HCT116 (cell line): ENCODE measurements at regions not wholly inside any gene's neighbourhood (a gene's known extent, or its start where the extent isn't known, plus 50 kb on each side); places are given as distances from the start of the nearest gene placed in this dataset.

Source experiments
- ATAC-seq: fragments of 200-7000 bp; cut with Tn5 transposase; 2 replicates; pipeline ENCODE4 v1.9.1; 2020; ENCODE audit warnings: mild to moderate bottlenecking, moderate library complexity
- BruUV-seq: library from RNA; stranded (reverse); fragments of 400-500 nt; replicated peaks from 2 replicates; lab custom pipeline; 2021; lab: Mats Ljungman, UMichigan
- CTCF ChIA-PET: fragments of 300-600 bp; sonication (Branson Sonifier 250); formaldehyde crosslinking; loops from one replicate; lab custom pipeline; 2021; ENCODE audit warnings: antibody characterized with exemption; lab: Charles Lee
- POLR2A ChIA-PET: fragments of 300-600, 350-600 bp; sonication (Branson Sonifier 250); formaldehyde crosslinking; loops from one replicate; lab custom pipeline; 2021; ENCODE audit warnings: antibody characterized with exemption; lab: Charles Lee
- RAD21 ChIA-PET, 2 experiments: fragments of 300-600 bp; sonication (Branson Sonifier 250); formaldehyde crosslinking; loops; one replicate each; lab custom pipeline; 2023; ENCODE audit warnings: low total read pairs in 2 of 2; ENCODE audit not compliant: uncharacterized antibody in 2 of 2, unreplicated experiment in 2 of 2, low non-redundant PET in 1 of 2; lab: Charles Lee
- DNase-seq: peaks from one replicate; pipeline ENCODE4 v3.0.0-alpha.2; 2010; ENCODE audit warnings: low read depth, low spot score
- H2AFZ ChIP-seq: fragments of 200-600 bp; shearing (Covaris generic), sonication (generic); 2 replicates; pipeline ENCODE4 v1.6.1; 2017; ENCODE audit warnings: low read depth, mixed run types, mixed read lengths, antibody characterized with exemption, low read length; ENCODE audit not compliant: poor library complexity, severe bottlenecking
- H3K27ac ChIP-seq: 2 replicates; pipeline ENCODE4 v1.5.1; 2012; ENCODE audit warnings: low read depth, low read length
- H3K27me3 ChIP-seq: fragments of 200-600 bp; sonication (generic); 2 replicates; pipeline ENCODE4 v1.6.1; 2016; ENCODE audit warnings: mixed run types, low read length, mixed read lengths; ENCODE audit not compliant: insufficient read depth
- H3K36me3 ChIP-seq, 2 experiments: fragments of 200-500 bp in 1 of 2; fragments of 200-600 bp in 1 of 2; sonication (Bioruptor generic) in 1 of 2; sonication (generic) in 1 of 2; 2 replicates each; pipeline versions ENCODE4 v1.5.1 to v1.6.1; 2014 to 2016; ENCODE audit warnings: low read length in 2 of 2, inconsistent platforms in 1 of 2, mixed read lengths in 1 of 2, mixed run types in 1 of 2; ENCODE audit not compliant: insufficient read depth in 2 of 2, control insufficient read depth in 1 of 2
- H3K4me1 ChIP-seq, 2 experiments: fragments of 200-600 bp in 1 of 2; sonication (generic) in 1 of 2; 2 replicates each; pipeline versions ENCODE4 v1.5.1 to v1.6.1; 2012 to 2017; ENCODE audit warnings: low read length in 2 of 2, inconsistent platforms in 1 of 2, mild to moderate bottlenecking in 1 of 2, mixed read lengths in 1 of 2, mixed run types in 1 of 2, moderate library complexity in 1 of 2; ENCODE audit not compliant: insufficient read depth in 2 of 2, control insufficient read depth in 1 of 2
- H3K4me2 ChIP-seq: fragments of 200-600 bp; sonication (generic); 2 replicates; pipeline ENCODE4 v1.6.1; 2017; ENCODE audit warnings: mixed run types, low read length, mixed read lengths
- H3K4me3 ChIP-seq, 2 experiments: fragments of 200-600 bp in 1 of 2; sonication (generic) in 1 of 2; replicated peaks in 1 of 2; 2 replicates each; pipeline ENCODE4 v1.5.1; 2011 to 2016; ENCODE audit warnings: low read length in 2 of 2, control low read depth in 1 of 2, low read depth in 1 of 2, mild to moderate bottlenecking in 1 of 2, mixed read lengths in 1 of 2, mixed run types in 1 of 2
- H3K79me2 ChIP-seq: fragments of 200-600 bp; sonication (generic); 2 replicates; pipeline ENCODE4 v1.6.1; 2017; ENCODE audit warnings: mild to moderate bottlenecking, mixed run types, low read length, moderate library complexity, mixed read lengths; ENCODE audit not compliant: insufficient read depth
- H3K9ac ChIP-seq: fragments of 200-600 bp; sonication (generic); 2 replicates; pipeline ENCODE4 v1.6.1; 2016; ENCODE audit warnings: low read length, mixed read lengths
- H3K9me2 ChIP-seq: fragments of 200-600 bp; sonication (generic), shearing (Covaris generic); 2 replicates; pipeline ENCODE4 v1.6.1; 2017; ENCODE audit warnings: mixed run types, mild to moderate bottlenecking, moderate library complexity; ENCODE audit not compliant: insufficient read depth
- H3K9me3 ChIP-seq, 2 experiments: fragments of 200-500 bp in 1 of 2; fragments of 200-600 bp in 1 of 2; sonication (Bioruptor generic) in 1 of 2; sonication (generic) in 1 of 2; 2 replicates each; pipeline ENCODE4 v1.6.1; 2014 to 2017; ENCODE audit warnings: low read length in 2 of 2, mixed read lengths in 2 of 2, inconsistent platforms in 1 of 2, low read depth in 1 of 2, mild to moderate bottlenecking in 1 of 2, mixed run types in 1 of 2, moderate library complexity in 1 of 2; ENCODE audit not compliant: control insufficient read depth in 1 of 2, insufficient read depth in 1 of 2
- H4K20me1 ChIP-seq: fragments of 200-600 bp; sonication (generic), shearing (Covaris generic); 2 replicates; pipeline ENCODE4 v1.6.1; 2017; ENCODE audit warnings: mixed run types, mild to moderate bottlenecking, moderate library complexity; ENCODE audit not compliant: insufficient read depth
- ATF3 ChIP-seq: IDR thresholded peaks from 2 replicates; pipeline ENCODE4 v1.6.1; 2012
- CBX3 ChIP-seq: IDR thresholded peaks from 2 replicates; pipeline ENCODE4 v1.6.1; 2012; ENCODE audit warnings: low read depth
- CTCF ChIP-seq, 3 experiments: fragments of 200-600 bp in 1 of 3; sonication (generic) in 1 of 3; IDR thresholded peaks in 2 of 3; conservative IDR thresholded peaks in 1 of 3; 2 replicates each; pipeline ENCODE4 v1.5.1; 2012 to 2017; ENCODE audit warnings: low read depth in 2 of 3, low read length in 2 of 3, antibody characterized with exemption in 1 of 3, borderline replicate concordance in 1 of 3, control low read depth in 1 of 3, mild to moderate bottlenecking in 1 of 3, mixed read lengths in 1 of 3, mixed run types in 1 of 3, moderate library complexity in 1 of 3; ENCODE audit not compliant: insufficient read depth in 1 of 3
- EGR1 ChIP-seq: IDR thresholded peaks from 2 replicates; pipeline ENCODE4 v1.6.1; 2012; ENCODE audit warnings: low read depth
- ELF1 ChIP-seq: IDR thresholded peaks from 2 replicates; pipeline ENCODE4 v1.6.1; 2012; ENCODE audit warnings: low read depth, borderline replicate concordance
- EZH2 ChIP-seq: fragments of 200-600 bp; sonication (generic); IDR thresholded peaks from 2 replicates; pipeline ENCODE4 v1.6.1; 2017; ENCODE audit warnings: antibody characterized with exemption, mixed run types
- EZH2phosphoT487 ChIP-seq: fragments of 200-600 bp; IDR thresholded peaks from 2 replicates; pipeline ENCODE4 v1.6.1; 2018; ENCODE audit warnings: antibody characterized with exemption, borderline replicate concordance
- JUND ChIP-seq: IDR thresholded peaks from 2 replicates; pipeline ENCODE4 v1.6.1; 2012
- POLR2A ChIP-seq: IDR thresholded peaks from 2 replicates; pipeline ENCODE4 v1.7.0; 2011; ENCODE audit warnings: borderline replicate concordance; ENCODE audit not compliant: insufficient read depth, insufficient read length; ENCODE audit errors: extremely low read depth
- POLR2AphosphoS5 ChIP-seq: IDR thresholded peaks from 2 replicates; pipeline ENCODE4 v1.6.1; 2011; ENCODE audit warnings: mild to moderate bottlenecking, low read depth, low read length, moderate library complexity
- RAD21 ChIP-seq: IDR thresholded peaks from 2 replicates; pipeline ENCODE4 v1.6.1; 2012; ENCODE audit warnings: low read depth, mild to moderate bottlenecking
- REST ChIP-seq: IDR thresholded peaks from 2 replicates; pipeline ENCODE4 v1.6.1; 2012; ENCODE audit warnings: low read depth
- SIN3A ChIP-seq: IDR thresholded peaks from 2 replicates; pipeline ENCODE4 v1.6.1; 2012; ENCODE audit warnings: low read depth
- SRF ChIP-seq: IDR thresholded peaks from 2 replicates; pipeline ENCODE4 v1.6.1; 2012; ENCODE audit warnings: low read depth
- YY1 ChIP-seq: IDR thresholded peaks from 2 replicates; pipeline ENCODE4 v1.6.1; 2011; ENCODE audit warnings: low read length, low read depth, moderate library complexity, mild to moderate bottlenecking; ENCODE audit not compliant: insufficient replicate concordance; ENCODE audit errors: extremely low read depth
- ZFX ChIP-seq: fragments of 450-650 bp; IDR thresholded peaks from 2 replicates; pipeline ENCODE4 v1.6.1; 2017
- ZNF274 ChIP-seq: fragments of 200-500 bp; sonication (Bioruptor generic); IDR thresholded peaks from 2 replicates; pipeline ENCODE4 v1.6.1; 2014; ENCODE audit warnings: mild to moderate bottlenecking, low read depth, low read length, inconsistent platforms
- intact Hi-C: fragments of 100-400 bp; cut with micrococcal nuclease; formaldehyde crosslinking; loops from 2 replicates; pipeline ENCODE4 v1.10.0; 2022

GRCh38 chr5:24918676-24919075 is 273.9 kb upstream of the CDH10 start (continued):
- TF ChIP-seq CTCF (IDR thresholded peaks at IDR 0.05 in 2 of 3, conservative IDR thresholded peaks at IDR 0.05 in 1 of 3; ENCODE audit: borderline replicate concordance in 1 of 3, insufficient read depth in 1 of 3, low read depth in 2 of 3, low read length in 2 of 3) (no peak), YY1 (no peak), EZH2phosphoT487 (no peak), RAD21 (no peak)

- ChIA-PET CTCF (no interaction called here), RAD21 (no interaction called here), POLR2A (no interaction called here)
- TF ChIP-seq SRF (no peak), YY1 (no peak), CBX3 (no peak), EZH2 (no peak), ZFX (no peak), JUND (no peak), EGR1 (no peak), RAD21 (no peak), POLR2AphosphoS5 (no peak), ATF3 (no peak), ELF1 (no peak), POLR2A (no peak), SIN3A (no peak), REST (no peak), ZNF274 (no peak), CTCF (IDR thresholded peaks at IDR 0.05 in 2 of 3, conservative IDR thresholded peaks at IDR 0.05 in 1 of 3; ENCODE audit: borderline replicate concordance in 1 of 3, insufficient read depth in 1 of 3, low read depth in 2 of 3, low read length in 2 of 3) (no peak)
- Histone ChIP-seq H2AFZ (no peak overlapping the region), H3K4me1 (no peaks in the 10 kb centered on the region), H3K27me3 (no peaks in the 10 kb centered on the region), H3K4me3 (no peak overlapping the region), H3K9me3 (peaks cover 19 to 30% of the 10 kb centered on the region in 2 experiments; a peak in 2 of 4 replicates), H4K20me1 (no peaks in the 10 kb centered on the region), H3K27ac (no peak overlapping the region), H3K36me3 (no peaks in the 10 kb centered on the region), H3K4me2 (no peak overlapping the region), H3K9ac (no peak overlapping the region), H3K9me2 (no peaks in the 10 kb centered on the region), H3K79me2 (no peaks in the 10 kb centered on the region)
- no peak for DNase-seq
- BruUV-seq: no TSS peak
- ATAC-seq: no peak
- intact Hi-C loops: no loop called here
Measured at GRCh38 chr5:24916863-24917262, 272.1 kb upstream of the CDH10 start.
